ENCODE measurements at regions not wholly inside any gene's neighbourhood (a gene's known extent, or its start where the extent isn't known, plus 50 kb on each side); places are given as distances from the start of the nearest gene placed in this dataset.

DNA sequence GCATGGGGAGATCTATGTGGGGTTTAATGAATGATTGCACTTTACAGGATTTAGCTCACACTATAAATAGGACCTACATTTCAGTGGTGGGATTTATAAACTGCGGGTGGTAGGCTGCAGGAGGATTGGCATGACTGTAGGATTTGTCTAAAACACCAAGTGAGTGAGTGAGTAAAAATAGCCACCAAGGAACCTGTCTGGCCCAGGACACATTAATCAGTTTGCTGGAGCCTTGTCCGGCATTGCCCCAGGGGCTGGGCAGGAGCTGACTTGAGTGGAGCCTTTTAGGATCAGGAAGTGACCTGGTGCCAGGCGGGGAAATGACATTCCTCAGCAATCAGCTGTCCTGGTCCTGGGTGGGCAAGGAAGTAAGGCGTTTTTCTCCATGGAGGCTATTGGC, 193.9 kb upstream of the ADRA1D start (continued):
- TF ChIP-seq POU2F2 (IDR thresholded peaks at IDR 0.05; ENCODE audit: borderline replicate concordance, low read depth, low read length) = no peak
- no peak for TF ChIP-seq ZNF274 (IDR thresholded peaks at IDR 0.05; ENCODE audit: insufficient read depth, insufficient read length)
- TF ChIP-seq ZNF217 (IDR thresholded peaks at IDR 0.05) = no peak
- no peak for TF ChIP-seq ETV6 (conservative IDR thresholded peaks at IDR 0.05 in 1 of 2, IDR thresholded peaks at IDR 0.05 in 1 of 2; ENCODE audit: borderline replicate concordance in 1 of 2, low read depth in 1 of 2)
- no peak for TF ChIP-seq JUND (IDR thresholded peaks at IDR 0.05; ENCODE audit: low read depth, low read length)
- TF ChIP-seq BCL11A (IDR thresholded peaks at IDR 0.05; ENCODE audit: low read depth, low read length) = no peak
- TF ChIP-seq, protein P1, sequence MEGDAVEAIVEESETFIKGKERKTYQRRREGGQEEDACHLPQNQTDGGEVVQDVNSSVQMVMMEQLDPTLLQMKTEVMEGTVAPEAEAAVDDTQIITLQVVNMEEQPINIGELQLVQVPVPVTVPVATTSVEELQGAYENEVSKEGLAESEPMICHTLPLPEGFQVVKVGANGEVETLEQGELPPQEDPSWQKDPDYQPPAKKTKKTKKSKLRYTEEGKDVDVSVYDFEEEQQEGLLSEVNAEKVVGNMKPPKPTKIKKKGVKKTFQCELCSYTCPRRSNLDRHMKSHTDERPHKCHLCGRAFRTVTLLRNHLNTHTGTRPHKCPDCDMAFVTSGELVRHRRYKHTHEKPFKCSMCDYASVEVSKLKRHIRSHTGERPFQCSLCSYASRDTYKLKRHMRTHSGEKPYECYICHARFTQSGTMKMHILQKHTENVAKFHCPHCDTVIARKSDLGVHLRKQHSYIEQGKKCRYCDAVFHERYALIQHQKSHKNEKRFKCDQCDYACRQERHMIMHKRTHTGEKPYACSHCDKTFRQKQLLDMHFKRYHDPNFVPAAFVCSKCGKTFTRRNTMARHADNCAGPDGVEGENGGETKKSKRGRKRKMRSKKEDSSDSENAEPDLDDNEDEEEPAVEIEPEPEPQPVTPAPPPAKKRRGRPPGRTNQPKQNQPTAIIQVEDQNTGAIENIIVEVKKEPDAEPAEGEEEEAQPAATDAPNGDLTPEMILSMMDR (IDR thresholded peaks at IDR 0.05 in 2 of 3, conservative IDR thresholded peaks at IDR 0.05 in 1 of 3; ENCODE audit: control insufficient read depth in 2 of 3, extremely low read depth in 1 of 3, insufficient read depth in 1 of 3, low read depth in 3 of 3, low read length in 3 of 3) = no peak
- TF ChIP-seq RB1 (IDR thresholded peaks at IDR 0.05; ENCODE audit: borderline replicate concordance) = no peak
- no peak for TF ChIP-seq SREBF2 (IDR thresholded peaks at IDR 0.05; ENCODE audit: low read length)
- TF ChIP-seq, protein P2, sequence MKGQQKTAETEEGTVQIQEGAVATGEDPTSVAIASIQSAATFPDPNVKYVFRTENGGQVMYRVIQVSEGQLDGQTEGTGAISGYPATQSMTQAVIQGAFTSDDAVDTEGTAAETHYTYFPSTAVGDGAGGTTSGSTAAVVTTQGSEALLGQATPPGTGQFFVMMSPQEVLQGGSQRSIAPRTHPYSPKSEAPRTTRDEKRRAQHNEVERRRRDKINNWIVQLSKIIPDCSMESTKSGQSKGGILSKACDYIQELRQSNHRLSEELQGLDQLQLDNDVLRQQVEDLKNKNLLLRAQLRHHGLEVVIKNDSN (IDR thresholded peaks at IDR 0.05; ENCODE audit: borderline replicate concordance, extremely low read length, insufficient read depth, low read depth, low read length) = no peak
- TF ChIP-seq PAX5 (IDR thresholded peaks at IDR 0.05; ENCODE audit: borderline replicate concordance, low read depth, low read length) = no peak

DNA sequence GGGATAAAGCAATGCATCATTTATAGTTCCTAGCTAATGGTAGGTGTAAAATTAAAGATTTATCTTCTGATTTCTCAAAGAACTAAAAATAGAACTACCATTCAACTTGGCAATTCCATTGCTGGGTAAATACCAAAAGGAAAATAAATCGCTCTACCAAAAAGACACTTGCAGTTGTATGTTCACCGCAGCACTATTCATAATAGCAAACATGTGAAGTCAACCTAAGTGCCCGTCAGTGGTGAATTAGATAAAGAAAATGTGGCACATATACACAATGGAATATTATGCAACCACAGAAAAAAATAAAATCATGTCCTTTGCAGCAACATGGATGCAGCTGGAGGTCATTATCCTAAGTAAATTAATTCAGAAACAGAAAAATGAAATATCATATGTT, 192.8 kb upstream of the ADRA1D start:
- no TSS peak for BruUV-seq (replicated peaks)
- 51% methylated on average over 3 of the region's 3 CpGs for WGBS (ENCODE audit: insufficient coverage, insufficient replicate concordance, low lambda C conversion rate, missing lambda C conversion rate)
- Histone ChIP-seq H3K27me3 (replicated peaks in 1 of 2; ENCODE audit: control insufficient read depth in 2 of 2, insufficient read depth in 2 of 2, low read length in 1 of 2) (peaks cover 0 to 1% of the 10 kb centered on the region in 2 experiments; a peak in 2 of 4 replicates), H3K9me3 (replicated peaks; ENCODE audit: control insufficient read depth, insufficient read depth, low read length) (no peaks in the 10 kb centered on the region), H4K20me1 (ENCODE audit: control insufficient read depth, insufficient read depth) (no peaks in the 10 kb centered on the region), H3K9ac (ENCODE audit: control insufficient read depth, insufficient read depth, low read length) (no peak overlapping the region), H3K4me2 (ENCODE audit: control insufficient read depth, insufficient read depth) (no peak overlapping the region), H2AFZ (ENCODE audit: control insufficient read depth, low read depth, low read length) (no peak overlapping the region), H3K36me3 (ENCODE audit: control insufficient read depth in 2 of 2, insufficient read depth in 2 of 2, low read length in 1 of 2) (no peaks in the 10 kb centered on the region), H3K27ac (ENCODE audit: control insufficient read depth, insufficient read depth) (no peak overlapping the region), H3K4me1 (ENCODE audit: control insufficient read depth, insufficient read depth, low read length) (no peaks in the 10 kb centered on the region), H3K79me2 (ENCODE audit: control insufficient read depth, insufficient read depth, low read length) (no peaks in the 10 kb centered on the region), H3K4me3 (no peak overlapping the region)
- DNase-seq (ENCODE audit: low read depth, low spot score) = no peak
- RAD21 ChIA-PET (ENCODE audit: unreplicated experiment) = no interaction called here
- in situ Hi-C loops (cut with MboI) = no loop called here
- SMC1A ChIA-PET (ENCODE audit: uncharacterized antibody, unreplicated experiment) = no interaction called here
- intact Hi-C loops (cut with micrococcal nuclease; ENCODE audit: unreplicated experiment) = no loop called here
- CTCF ChIA-PET = no interaction called here
- POLR2A ChIA-PET = no interaction called here
- ATAC-seq = no peak
- no peak for FAIRE-seq
- TF ChIP-seq SMC3 (IDR thresholded peaks at IDR 0.05; ENCODE audit: borderline replicate concordance, low read length) (no peak), NFYB (IDR thresholded peaks at IDR 0.05; ENCODE audit: insufficient read depth, low read depth, low read length) (no peak), NFYA (IDR thresholded peaks at IDR 0.05; ENCODE audit: borderline replicate concordance, low read depth, low read length) (no peak), ZNF24 (IDR thresholded peaks at IDR 0.05) (no peak), MYC (IDR thresholded peaks at IDR 0.05; ENCODE audit: insufficient read depth, insufficient read length, insufficient replicate concordance, low read length, severe bottlenecking) (no peak)
- TF ChIP-seq, protein P1 (IDR thresholded peaks at IDR 0.05 in 2 of 3, conservative IDR thresholded peaks at IDR 0.05 in 1 of 3; ENCODE audit: control insufficient read depth in 2 of 3, extremely low read depth in 1 of 3, insufficient read depth in 1 of 3, low read depth in 3 of 3, low read length in 3 of 3) = no peak
- TF ChIP-seq, protein P3, sequence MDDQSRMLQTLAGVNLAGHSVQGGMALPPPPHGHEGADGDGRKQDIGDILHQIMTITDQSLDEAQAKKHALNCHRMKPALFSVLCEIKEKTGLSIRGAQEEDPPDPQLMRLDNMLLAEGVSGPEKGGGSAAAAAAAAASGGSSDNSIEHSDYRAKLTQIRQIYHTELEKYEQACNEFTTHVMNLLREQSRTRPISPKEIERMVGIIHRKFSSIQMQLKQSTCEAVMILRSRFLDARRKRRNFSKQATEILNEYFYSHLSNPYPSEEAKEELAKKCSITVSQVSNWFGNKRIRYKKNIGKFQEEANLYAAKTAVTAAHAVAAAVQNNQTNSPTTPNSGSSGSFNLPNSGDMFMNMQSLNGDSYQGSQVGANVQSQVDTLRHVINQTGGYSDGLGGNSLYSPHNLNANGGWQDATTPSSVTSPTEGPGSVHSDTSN (IDR thresholded peaks at IDR 0.05; ENCODE audit: insufficient replicate concordance, low read depth, low read length) = no peak

All from GM12878 (cell line).